ENCODE measurements at regions not wholly inside any gene's neighbourhood (a gene's known extent, or its start where the extent isn't known, plus 50 kb on each side); places are given as distances from the start of the nearest gene placed in this dataset.

DNA sequence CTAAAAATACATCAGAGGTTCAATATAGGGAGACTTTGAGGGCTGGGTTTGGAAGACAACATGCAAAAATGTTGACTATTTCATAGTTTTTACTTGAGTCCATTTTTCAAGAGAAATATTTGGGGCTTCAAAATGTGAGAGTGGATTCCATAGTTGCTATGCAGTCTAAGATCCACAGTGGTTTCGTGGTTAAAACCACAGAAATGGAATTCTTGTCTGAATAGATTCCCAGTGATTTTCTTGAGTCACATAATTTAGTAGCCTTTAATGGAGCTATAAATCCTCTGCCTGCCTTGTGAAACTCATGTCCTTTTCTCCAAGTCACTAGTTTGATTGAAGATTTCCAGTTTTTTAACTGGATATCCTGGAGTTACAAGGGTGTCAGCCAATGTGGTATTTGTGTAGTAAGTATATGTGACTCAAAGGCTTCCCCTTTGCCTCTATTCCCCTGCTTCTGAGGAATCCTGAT is 94.7 kb upstream of the RBMS3 start:
- Mint-ChIP-seq H3K27me3 (no peaks in the 10 kb centered on the region), H3K27ac (no peak overlapping the region), H3K4me1 (peaks cover 2% of the 10 kb centered on the region), H3K4me3 (no peak overlapping the region), H3K36me3 (no peaks in the 10 kb centered on the region), H3K9me3 (peaks cover 6% of the 10 kb centered on the region)
- ATAC-seq (ENCODE audit: low read depth): no peak
- POLR2A ChIA-PET: no interaction called here
- no peak for DNase-seq

DNA sequence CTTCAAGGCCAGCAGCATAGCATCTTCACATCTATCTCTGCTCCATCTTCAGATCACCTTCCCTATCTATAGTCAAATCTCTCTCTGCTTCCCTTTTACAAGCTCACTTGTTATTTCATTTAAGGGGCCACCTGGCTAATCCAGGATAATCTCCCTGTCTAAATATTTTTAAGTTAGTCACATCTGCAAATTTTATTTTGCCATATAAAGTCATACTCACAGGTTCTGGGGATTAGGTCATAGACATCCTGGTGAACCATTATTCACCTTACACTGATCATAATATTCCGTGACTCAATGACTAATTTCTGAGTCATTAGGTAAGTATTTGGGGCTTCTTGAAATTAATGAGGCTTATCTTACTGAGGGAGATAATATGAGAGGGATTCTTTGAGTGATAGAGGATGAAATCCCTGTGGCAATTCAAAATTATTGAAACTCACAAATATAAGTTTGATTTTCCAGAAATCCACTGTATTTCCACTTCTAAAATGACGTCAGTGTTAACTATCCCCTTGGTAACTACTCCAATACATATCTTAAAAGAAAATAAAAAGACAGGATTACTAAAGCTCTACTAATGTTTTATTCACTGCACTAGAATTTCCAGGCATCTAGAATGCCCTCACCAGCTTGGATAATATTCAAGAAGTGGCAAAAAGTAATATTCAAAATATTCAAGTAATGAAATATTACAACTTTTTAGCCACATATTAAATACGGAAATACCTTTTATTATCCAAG is 93.7 kb upstream of the RBMS3 start:
- POLR2A ChIA-PET: no interaction called here
- H3K27me3 Mint-ChIP-seq: no peaks in the 10 kb centered on the region
- H3K9me3 Mint-ChIP-seq: peaks cover 6% of the 10 kb centered on the region
- H3K4me1 Mint-ChIP-seq: peaks cover 2% of the 10 kb centered on the region
- H3K27ac Mint-ChIP-seq: no peak overlapping the region
- no peaks in the 10 kb centered on the region for H3K36me3 Mint-ChIP-seq
- ATAC-seq (ENCODE audit: low read depth) (no peak), DNase-seq (no peak)
- no peak overlapping the region for H3K4me3 Mint-ChIP-seq

DNA sequence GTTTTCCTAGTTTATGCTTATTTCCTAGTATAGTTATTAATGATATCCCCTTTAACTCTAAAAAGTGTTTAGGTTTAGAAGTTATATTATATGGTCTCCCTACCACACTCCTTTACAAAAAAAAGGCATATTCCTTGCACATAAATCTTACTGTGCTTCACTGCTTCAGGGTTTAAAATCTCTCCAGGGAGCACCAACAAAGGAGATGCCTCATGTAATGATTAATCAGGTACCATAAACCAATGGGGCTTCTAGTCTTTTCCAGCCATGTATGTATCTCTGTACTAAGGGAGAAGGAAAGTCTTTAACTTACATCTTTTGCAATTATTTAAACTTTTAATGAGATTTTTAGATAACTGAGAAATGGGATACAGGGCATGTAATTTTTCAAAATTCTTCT is 91.5 kb upstream of the RBMS3 start:
- Mint-ChIP-seq H3K27me3 (no peaks in the 10 kb centered on the region), H3K36me3 (no peaks in the 10 kb centered on the region), H3K4me3 (no peak overlapping the region), H3K27ac (no peak overlapping the region), H3K4me1 (no peaks in the 10 kb centered on the region), H3K9me3 (peaks cover 7% of the 10 kb centered on the region)
- ATAC-seq (ENCODE audit: low read depth) (no peak), DNase-seq (no peak)
- POLR2A ChIA-PET: no interaction called here

DNA sequence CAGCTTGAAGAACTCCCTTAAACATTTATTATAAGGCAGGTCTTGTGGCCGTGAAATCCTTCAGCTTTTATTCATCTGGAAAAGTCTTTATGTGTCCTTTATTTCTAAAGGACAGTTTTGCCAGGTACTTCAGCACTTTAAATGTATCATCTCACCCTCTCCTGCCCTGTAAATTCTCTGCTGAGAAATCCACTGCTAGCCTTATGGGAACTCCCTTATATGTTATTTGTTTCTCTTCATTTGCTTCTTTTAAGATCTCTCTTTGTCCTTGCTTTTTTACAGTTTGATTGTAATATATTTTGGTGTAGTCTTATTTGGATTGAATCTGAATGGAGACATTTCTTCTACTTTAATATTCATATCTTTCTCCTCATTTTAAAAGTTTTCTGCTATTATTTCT is 86.7 kb upstream of the RBMS3 start:
- H3K36me3 Mint-ChIP-seq: no peaks in the 10 kb centered on the region
- POLR2A ChIA-PET: no interaction called here
- H3K27ac Mint-ChIP-seq: no peak overlapping the region
- ATAC-seq (ENCODE audit: low read depth) (no peak), DNase-seq (no peak)
- H3K4me3 Mint-ChIP-seq: no peak overlapping the region
- H3K27me3 Mint-ChIP-seq: no peaks in the 10 kb centered on the region
- H3K9me3 Mint-ChIP-seq: peaks cover 10% of the 10 kb centered on the region
- no peaks in the 10 kb centered on the region for H3K4me1 Mint-ChIP-seq

DNA sequence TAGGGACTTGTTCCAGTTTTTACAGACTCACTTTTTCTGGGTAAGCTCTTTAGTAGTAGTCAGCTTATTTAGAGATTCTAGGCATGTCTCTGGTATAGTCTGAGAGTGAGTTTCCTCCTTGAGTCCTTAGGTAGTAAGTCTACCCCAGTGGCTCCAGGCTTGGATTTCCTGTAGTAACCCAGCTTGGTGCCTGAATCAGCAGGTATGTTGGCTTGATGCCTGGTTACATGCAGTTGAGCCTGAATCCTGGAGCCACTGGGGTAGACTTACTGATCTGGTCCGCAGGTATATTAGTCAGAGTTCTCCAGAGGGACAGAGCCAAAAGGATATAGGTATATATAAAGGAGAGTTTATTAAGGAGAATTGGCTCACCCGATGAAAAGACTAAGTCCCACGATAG is 85.8 kb upstream of the RBMS3 start:
- H3K27ac Mint-ChIP-seq: no peak overlapping the region
- no peaks in the 10 kb centered on the region for H3K36me3 Mint-ChIP-seq
- H3K4me3 Mint-ChIP-seq: no peak overlapping the region
- DNase-seq: no peak
- H3K27me3 Mint-ChIP-seq: no peaks in the 10 kb centered on the region
- POLR2A ChIA-PET: no interaction called here
- ATAC-seq (ENCODE audit: low read depth): no peak
- no peaks in the 10 kb centered on the region for H3K4me1 Mint-ChIP-seq
- H3K9me3 Mint-ChIP-seq: peaks cover 10% of the 10 kb centered on the region

DNA sequence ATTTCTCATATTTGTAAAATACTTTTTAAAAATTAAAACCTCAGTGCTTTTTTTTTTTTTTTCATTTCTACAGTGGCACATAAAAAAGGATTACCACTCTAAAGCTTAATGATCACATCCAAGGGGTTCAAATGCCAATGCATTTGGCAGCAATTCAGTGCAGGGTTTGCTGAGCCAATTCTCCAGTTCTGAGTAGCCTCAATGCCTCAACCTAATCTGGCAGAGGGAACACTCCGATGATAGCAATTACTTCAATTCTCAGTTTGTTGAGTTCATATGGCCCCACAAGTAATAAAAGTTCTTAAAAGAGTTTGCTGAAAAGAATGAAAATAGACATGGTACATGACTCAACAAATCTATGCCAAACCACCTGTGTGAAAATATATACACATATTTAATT is 79.3 kb upstream of the RBMS3 start:
- Mint-ChIP-seq H3K4me3 (no peak overlapping the region), H3K4me1 (peaks cover 4% of the 10 kb centered on the region), H3K27me3 (peaks cover 6% of the 10 kb centered on the region), H3K27ac (no peak overlapping the region), H3K9me3 (no peaks in the 10 kb centered on the region), H3K36me3 (no peaks in the 10 kb centered on the region)
- DNase-seq: no peak
- ATAC-seq (ENCODE audit: low read depth): no peak
- POLR2A ChIA-PET: no interaction called here

DNA sequence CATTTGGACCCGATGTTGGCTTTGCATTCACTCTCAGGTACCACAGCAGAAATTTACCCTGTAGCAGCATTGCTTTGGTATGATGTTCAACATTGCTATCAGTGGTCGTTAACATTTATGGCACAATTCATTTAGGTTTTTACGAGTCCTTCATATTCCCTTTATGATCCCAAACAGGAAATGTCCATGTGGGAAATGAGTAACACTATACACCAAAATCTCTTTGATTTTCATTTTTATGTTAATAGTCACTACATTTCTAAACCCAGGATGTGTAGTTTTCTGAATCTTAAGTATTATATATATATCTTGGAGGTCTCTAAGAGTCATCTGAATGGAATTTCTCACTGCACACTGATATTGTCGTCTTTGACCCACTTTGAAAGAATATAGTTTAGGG is 78.5 kb upstream of the RBMS3 start:
- POLR2A ChIA-PET: no interaction called here
- H3K4me1 Mint-ChIP-seq: peaks cover 4% of the 10 kb centered on the region
- H3K9me3 Mint-ChIP-seq: no peaks in the 10 kb centered on the region
- no peak overlapping the region for H3K4me3 Mint-ChIP-seq
- H3K27ac Mint-ChIP-seq: no peak overlapping the region
- ATAC-seq (ENCODE audit: low read depth): no peak
- peaks cover 6% of the 10 kb centered on the region for H3K27me3 Mint-ChIP-seq
- no peak for DNase-seq
- H3K36me3 Mint-ChIP-seq: no peaks in the 10 kb centered on the region

DNA sequence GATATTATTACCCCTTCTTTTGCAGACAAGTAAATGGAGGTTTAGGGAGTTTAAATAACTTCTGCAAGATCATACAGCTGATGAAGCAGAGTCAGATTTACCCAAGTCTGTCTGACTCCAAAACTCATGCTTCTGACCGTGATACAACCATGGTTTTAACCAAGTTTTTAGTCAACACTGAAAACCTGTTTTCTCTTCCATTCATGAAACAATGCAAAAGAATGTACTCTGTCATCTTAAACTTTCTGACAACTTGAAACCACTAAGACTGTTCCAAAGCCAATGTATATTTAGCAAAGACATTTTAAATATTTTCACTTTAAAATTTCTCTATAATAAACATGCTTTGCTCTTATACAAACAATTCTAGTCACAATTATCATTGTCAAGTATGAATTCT is 77.0 kb upstream of the RBMS3 start:
- no peaks in the 10 kb centered on the region for H3K9me3 Mint-ChIP-seq
- H3K4me1 Mint-ChIP-seq: peaks cover 4% of the 10 kb centered on the region
- POLR2A ChIA-PET: no interaction called here
- H3K27me3 Mint-ChIP-seq: peaks cover 6% of the 10 kb centered on the region
- DNase-seq (no peak), ATAC-seq (ENCODE audit: low read depth) (no peak)
- H3K27ac Mint-ChIP-seq: no peak overlapping the region
- H3K4me3 Mint-ChIP-seq: no peak overlapping the region
- H3K36me3 Mint-ChIP-seq: no peaks in the 10 kb centered on the region

DNA sequence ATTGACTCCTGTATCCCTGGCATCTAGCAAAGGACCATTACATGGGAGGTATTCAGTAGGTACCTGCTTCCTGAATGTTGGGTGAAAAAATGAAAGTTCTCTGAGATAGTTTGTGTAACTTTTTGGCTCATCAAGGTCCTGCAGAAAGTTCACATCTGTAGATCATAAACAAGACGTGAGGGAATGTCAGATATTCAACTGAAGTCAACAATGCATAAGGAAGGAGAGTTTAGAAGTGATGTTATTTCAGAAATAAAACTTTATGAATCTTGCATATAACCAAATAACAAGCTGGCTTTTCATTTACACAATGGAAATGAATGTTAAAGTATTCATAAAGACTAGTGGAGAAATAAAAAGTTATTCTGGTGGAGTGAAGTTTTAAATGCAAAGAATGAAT is 73.4 kb upstream of the RBMS3 start:
- H3K27me3 Mint-ChIP-seq: peaks cover 6% of the 10 kb centered on the region
- DNase-seq (no peak), ATAC-seq (ENCODE audit: low read depth) (no peak)
- H3K9me3 Mint-ChIP-seq: peaks cover 4% of the 10 kb centered on the region
- peaks cover 3% of the 10 kb centered on the region for H3K36me3 Mint-ChIP-seq
- H3K27ac Mint-ChIP-seq: no peak overlapping the region
- no peak overlapping the region for H3K4me3 Mint-ChIP-seq
- H3K4me1 Mint-ChIP-seq: peaks cover 4% of the 10 kb centered on the region
- POLR2A ChIA-PET: no interaction called here

DNA sequence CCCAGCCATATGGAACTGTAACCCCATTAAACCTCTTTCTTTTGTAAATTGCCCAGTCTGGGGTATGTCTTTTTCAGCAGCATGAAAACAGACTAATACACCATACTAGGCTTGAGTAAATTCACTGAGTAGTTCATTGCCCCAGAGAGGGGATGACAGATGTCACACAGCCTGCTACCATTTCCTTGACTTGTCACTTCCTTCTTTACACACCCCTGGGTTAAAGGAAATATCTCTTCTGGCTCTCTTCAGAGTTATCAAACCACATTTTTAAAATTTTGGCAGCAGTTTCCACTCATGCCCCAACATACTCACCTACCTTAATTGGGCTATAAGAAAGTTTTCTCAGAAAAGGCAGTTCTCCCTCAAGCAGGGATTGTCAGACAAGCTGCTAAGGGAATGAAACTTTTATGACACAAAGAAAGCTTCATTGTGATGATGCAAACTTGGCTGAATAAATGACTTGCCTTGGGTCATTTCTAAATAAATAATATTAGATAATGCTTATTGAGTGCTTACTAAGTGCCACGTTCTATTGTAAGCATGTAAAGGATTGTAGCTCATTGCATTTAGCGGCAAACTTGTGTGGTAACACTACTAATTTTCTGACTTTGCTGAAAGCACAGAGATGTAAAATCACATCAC is 68.0 kb upstream of the RBMS3 start:
- ATAC-seq (ENCODE audit: low read depth): peak; percentile 81
- Mint-ChIP-seq H3K36me3 (peaks cover 3% of the 10 kb centered on the region), H3K27me3 (no peaks in the 10 kb centered on the region), H3K9me3 (peaks cover 4% of the 10 kb centered on the region), H3K27ac (peak overlapping the region; percentile 68), H3K4me3 (peak overlapping the region; percentile 18), H3K4me1 (peaks cover 4% of the 10 kb centered on the region)
- DNase-seq: no peak
- POLR2A ChIA-PET: no interaction called here

DNA sequence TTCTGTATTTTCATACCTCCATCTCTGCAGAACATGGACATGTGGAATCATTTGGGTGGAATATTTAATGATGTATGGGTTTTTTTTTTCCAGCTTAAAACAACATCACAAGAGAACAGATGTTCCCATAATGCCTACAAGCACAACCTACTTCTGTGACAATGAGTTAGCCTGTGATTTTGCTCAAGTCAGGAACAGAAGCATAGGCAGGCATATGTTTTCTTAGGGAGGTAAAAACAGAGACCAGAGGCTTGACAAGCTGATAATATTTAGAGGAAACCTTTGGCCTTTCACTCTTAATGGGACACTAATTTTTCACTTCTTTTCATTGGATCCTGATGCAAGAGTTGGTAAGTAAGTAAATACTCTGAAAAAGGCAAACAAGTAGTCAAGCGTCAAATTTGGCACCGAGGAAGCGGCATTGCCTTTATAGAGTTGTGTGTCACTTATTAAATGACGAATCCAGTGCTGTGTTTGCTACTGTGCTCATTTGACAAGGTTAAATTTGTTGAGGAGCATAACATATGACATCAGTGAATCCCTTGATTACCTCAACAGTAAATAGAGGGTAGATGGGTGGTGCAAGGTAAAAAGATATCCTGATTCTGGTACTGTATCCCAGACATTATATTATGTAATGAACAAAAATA is 66.7 kb upstream of the RBMS3 start:
- Mint-ChIP-seq H3K36me3 (peaks cover 3% of the 10 kb centered on the region), H3K9me3 (peaks cover 4% of the 10 kb centered on the region), H3K27me3 (no peaks in the 10 kb centered on the region), H3K27ac (no peak overlapping the region), H3K4me1 (peaks cover 4% of the 10 kb centered on the region), H3K4me3 (no peak overlapping the region)
- no peak for ATAC-seq (ENCODE audit: low read depth)
- DNase-seq: no peak
- POLR2A ChIA-PET: no interaction called here

DNA sequence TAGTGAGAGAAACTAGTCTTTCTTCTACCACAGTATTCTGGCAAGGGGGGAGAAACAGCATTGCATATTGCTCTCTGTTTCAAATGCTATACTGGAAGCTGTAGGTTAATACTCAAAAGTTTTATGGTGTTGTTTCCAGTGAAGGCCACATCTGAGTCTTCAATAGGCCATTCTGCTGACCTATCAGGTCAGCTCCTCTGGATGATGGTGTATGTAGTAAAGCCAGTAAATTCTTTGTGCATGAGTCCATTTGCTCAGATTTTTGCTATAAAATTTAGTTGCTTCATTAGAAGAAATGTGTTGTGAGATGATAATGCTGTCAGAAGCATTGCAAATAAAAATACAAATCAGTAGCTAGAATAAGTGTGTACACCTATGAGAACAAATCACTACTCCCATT is 64.9 kb upstream of the RBMS3 start:
- H3K4me1 Mint-ChIP-seq: peaks cover 4% of the 10 kb centered on the region
- H3K9me3 Mint-ChIP-seq: peaks cover 4% of the 10 kb centered on the region
- no peak overlapping the region for H3K27ac Mint-ChIP-seq
- no peak for ATAC-seq (ENCODE audit: low read depth)
- H3K36me3 Mint-ChIP-seq: peaks cover 3% of the 10 kb centered on the region
- H3K4me3 Mint-ChIP-seq: no peak overlapping the region
- no peaks in the 10 kb centered on the region for H3K27me3 Mint-ChIP-seq
- POLR2A ChIA-PET: no interaction called here
- DNase-seq: no peak

DNA sequence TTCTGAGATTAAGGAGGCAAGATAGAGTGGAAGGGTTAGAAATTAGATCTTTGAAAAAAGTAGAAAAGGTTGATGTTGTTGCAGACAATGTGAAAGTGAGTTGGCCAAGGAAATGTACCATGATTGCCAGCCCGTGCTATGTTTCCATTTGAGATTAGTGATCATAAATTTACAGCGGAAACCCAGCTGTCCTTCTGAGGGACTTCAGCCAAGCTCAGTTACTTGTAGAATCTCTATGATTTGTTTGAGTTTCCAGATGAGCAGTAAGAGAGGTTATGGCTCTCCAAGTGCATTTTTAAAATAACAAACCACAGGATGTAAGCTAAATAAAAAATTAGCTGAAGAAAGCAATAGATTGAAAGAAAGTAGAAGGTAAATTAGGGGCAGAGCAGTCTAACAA is 54.2 kb upstream of the RBMS3 start:
- H3K9me3 Mint-ChIP-seq: no peaks in the 10 kb centered on the region

DNA sequence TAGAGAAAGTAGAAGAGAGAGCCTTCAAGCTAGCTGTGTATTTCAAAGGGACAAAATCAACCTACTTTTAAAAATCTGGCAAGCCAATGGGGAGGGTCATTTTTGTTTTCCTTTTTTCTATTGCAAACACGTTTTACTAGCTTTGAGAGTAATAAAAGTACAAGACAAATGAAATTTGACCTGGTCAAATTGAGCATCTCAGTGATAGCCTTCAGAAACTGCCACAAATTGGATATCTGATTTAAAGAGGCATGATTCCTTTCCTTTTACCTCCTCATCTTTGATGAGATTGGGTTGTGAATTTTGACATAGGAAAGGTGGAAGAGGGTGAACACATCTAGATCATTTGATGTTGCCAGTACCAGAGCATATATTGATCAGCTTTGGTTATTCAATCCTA is 53.6 kb upstream of the RBMS3 start:
- ATAC-seq (ENCODE audit: low read depth) (no peak), DNase-seq (no peak)
- Mint-ChIP-seq H3K4me1 (no peaks in the 10 kb centered on the region), H3K4me3 (no peak overlapping the region), H3K27ac (no peak overlapping the region), H3K9me3 (no peaks in the 10 kb centered on the region), H3K27me3 (no peaks in the 10 kb centered on the region), H3K36me3 (no peaks in the 10 kb centered on the region)
- POLR2A ChIA-PET: no interaction called here

More for the DNA sequence above, 54.2 kb upstream of the RBMS3 start:
- no peak for DNase-seq
- Mint-ChIP-seq H3K36me3 (no peaks in the 10 kb centered on the region), H3K4me1 (no peaks in the 10 kb centered on the region), H3K4me3 (no peak overlapping the region), H3K27ac (no peak overlapping the region), H3K27me3 (no peaks in the 10 kb centered on the region)
- ATAC-seq (ENCODE audit: low read depth): no peak
- POLR2A ChIA-PET: no interaction called here
